HG02588 (cell line): ENCODE measurements at regions not wholly inside any gene's neighbourhood (a gene's known extent, or its start where the extent isn't known, plus 50 kb on each side); places are given as distances from the start of the nearest gene placed in this dataset.

ENCODE experiments used
- ATAC-seq: cut with Tn5 transposase; IDR thresholded peaks from one replicate; pipeline ENCODE4 v1.9.1; 2021; ENCODE audit warnings: mild to moderate bottlenecking, moderate library complexity; ENCODE audit not compliant: unreplicated experiment

- no peak for ATAC-seq
These were observed 110.8 kb upstream of the C1QTNF9B start for GRCh38 chr13:24007979-24008620.

GRCh38 chr13:24008679-24009078 is 111.4 kb upstream of the C1QTNF9B start:
- no peak for ATAC-seq

GRCh38 chr13:24011266-24011665 is 114.0 kb upstream of the C1QTNF9B start:
- no peak for ATAC-seq

GRCh38 chr13:24012648-24013047 is 115.3 kb upstream of the C1QTNF9B start:
- ATAC-seq = no peak

- ATAC-seq = no peak
These were observed 115.9 kb upstream of the C1QTNF9B start for GRCh38 chr13:24013189-24013588.

GRCh38 chr13:24016046-24016445 is 118.7 kb upstream of the C1QTNF9B start:
- ATAC-seq = no peak

GRCh38 chr13:24022568-24022967 is 125.3 kb upstream of the C1QTNF9B start:
- ATAC-seq = no peak

GRCh38 chr13:24023073-24023472 is 125.8 kb upstream of the C1QTNF9B start:
- ATAC-seq = no peak

- ATAC-seq = no peak
These were observed 130.2 kb upstream of the C1QTNF9B start for GRCh38 chr13:24027494-24027893.

GRCh38 chr13:24032252-24032651 is 128.3 kb upstream of the SPATA13 start:
- ATAC-seq = no peak

GRCh38 chr13:24032674-24033073 is 127.8 kb upstream of the SPATA13 start:
- ATAC-seq = no peak

GRCh38 chr13:24033527-24034302 is 126.8 kb upstream of the SPATA13 start:
- ATAC-seq = no peak

GRCh38 chr13:24035411-24035810 is 125.1 kb upstream of the SPATA13 start:
- ATAC-seq = no peak

GRCh38 chr13:24036115-24036514 is 124.4 kb upstream of the SPATA13 start:
- no peak for ATAC-seq

- ATAC-seq = no peak
These were observed 122.1 kb upstream of the SPATA13 start for GRCh38 chr13:24038405-24038804.

- ATAC-seq = no peak
These were observed 121.6 kb upstream of the SPATA13 start for GRCh38 chr13:24038841-24039330.

- peak; percentile 78 for ATAC-seq
These were observed 120.7 kb upstream of the SPATA13 start for GRCh38 chr13:24039621-24040475.

- ATAC-seq = no peak
These were observed 119.7 kb upstream of the SPATA13 start for GRCh38 chr13:24040835-24041234.

- no peak for ATAC-seq
These were observed 118.8 kb upstream of the SPATA13 start for GRCh38 chr13:24041651-24042225.

- no peak for ATAC-seq
These were observed 117.6 kb upstream of the SPATA13 start for GRCh38 chr13:24042710-24043440.
